Activated CD4-positive, alpha-beta T cell treated with anti-CD3 and anti-CD28 coated beads, Interleukin-2, Interleukin-6, amounts not matched to agents 100 ng/mL and 50 ng/mL, durations not matched to agents 16 hours and 8 hours (primary cell): ENCODE measurements at regions not wholly inside any gene's neighbourhood (a gene's known extent, or its start where the extent isn't known, plus 50 kb on each side); places are given as distances from the start of the nearest gene placed in this dataset.

ENCODE experiments used
- DNase-seq: peaks from one replicate; pipeline ENCODE4 v3.0.0-alpha.2; 2020

GRCh38 chr1:201589186-201589585 is 50.3 kb downstream of the NAV1 start:
- DNase-seq, result no peak

- DNase-seq, result no peak
Observed at GRCh38 chr1:201590474-201590873, 51.5 kb downstream of the NAV1 start.

- no peak for DNase-seq
Observed at GRCh38 chr1:201591348-201591747, 52.4 kb downstream of the NAV1 start.

GRCh38 chr1:201591981-201592380 is 53.1 kb downstream of the NAV1 start:
- DNase-seq, result no peak

- DNase-seq, result no peak
Observed at GRCh38 chr1:201593200-201593921, 54.4 kb downstream of the NAV1 start.

- DNase-seq, result no peak
Observed at GRCh38 chr1:201594575-201595245, 55.8 kb downstream of the NAV1 start.

GRCh38 chr1:201595381-201595780 is 56.5 kb downstream of the NAV1 start:
- no peak for DNase-seq

- no peak for DNase-seq
Observed at GRCh38 chr1:201596101-201596868, 57.4 kb downstream of the NAV1 start.

- DNase-seq, result no peak
Observed at GRCh38 chr1:201597551-201598230, 58.8 kb downstream of the NAV1 start.

GRCh38 chr1:201598396-201598795 is 59.5 kb downstream of the NAV1 start:
- DNase-seq, result no peak

GRCh38 chr1:201598973-201599372 is 60.0 kb downstream of the NAV1 start:
- no peak for DNase-seq

- DNase-seq, result no peak
Observed at GRCh38 chr1:201599548-201599947, 60.6 kb downstream of the NAV1 start.

- no peak for DNase-seq
Observed at GRCh38 chr1:201602413-201603265, 63.7 kb downstream of the NAV1 start.

- DNase-seq, result no peak
Observed at GRCh38 chr1:201603613-201604232, 64.8 kb downstream of the NAV1 start.

- no peak for DNase-seq
Observed at GRCh38 chr1:201605385-201606010, 66.6 kb downstream of the NAV1 start.

- no peak for DNase-seq
Observed at GRCh38 chr1:201606096-201606495, 67.2 kb downstream of the NAV1 start.

GRCh38 chr1:201606623-201607022 is 67.7 kb downstream of the NAV1 start:
- no peak for DNase-seq

GRCh38 chr1:201608635-201609395 is 69.9 kb downstream of the NAV1 start:
- DNase-seq, result no peak

GRCh38 chr1:201609661-201610318 is 70.9 kb downstream of the NAV1 start:
- DNase-seq, result no peak

- DNase-seq, result no peak
Observed at GRCh38 chr1:201610858-201611257, 71.9 kb downstream of the NAV1 start.
